ENCODE measurements at regions not wholly inside any gene's neighbourhood (a gene's known extent, or its start where the extent isn't known, plus 50 kb on each side); places are given as distances from the start of the nearest gene placed in this dataset.
A peak's percentile ranks its signal among the peaks of the same experiment; 100 is the strongest.

GRCh38 chr22:48941903-48942575, 885.6 kb downstream of the BRD1 start (continued):
- no peak for TF ChIP-seq ZBTB26 (CRISPR knock-in tag; IDR thresholded peaks at IDR 0.05; ENCODE audit: borderline replicate concordance)
- TF ChIP-seq HNF4A (CRISPR knock-in tag; IDR thresholded peaks at IDR 0.05): peak; percentile 47; the same call in 1 of the 2 replicates
- no peak for TF ChIP-seq ZNF547 (CRISPR knock-in tag; IDR thresholded peaks at IDR 0.05)
- no peak for TF ChIP-seq PLRG1 (conservative IDR thresholded peaks at IDR 0.05)
- no peak for TF ChIP-seq ZNF614 (CRISPR knock-in tag; IDR thresholded peaks at IDR 0.05; ENCODE audit: borderline replicate concordance)
- no peak for TF ChIP-seq LCORL (IDR thresholded peaks at IDR 0.05)
- TF ChIP-seq LCORL (CRISPR knock-in tag; IDR thresholded peaks at IDR 0.05): no peak
- no peak for TF ChIP-seq MXI1 (IDR thresholded peaks at IDR 0.05; ENCODE audit: borderline replicate concordance, low read depth, low read length)
- no peak for TF ChIP-seq ETS1 (CRISPR knock-in tag; IDR thresholded peaks at IDR 0.05)
- no peak for TF ChIP-seq ZNF20 (CRISPR knock-in tag; IDR thresholded peaks at IDR 0.05)
- TF ChIP-seq MED8 (CRISPR knock-in tag; IDR thresholded peaks at IDR 0.05; ENCODE audit: insufficient replicate concordance): no peak
- no peak for TF ChIP-seq ZNF205 (CRISPR knock-in tag; IDR thresholded peaks at IDR 0.05)
- no peak for TF ChIP-seq ZNF672 (CRISPR knock-in tag; IDR thresholded peaks at IDR 0.05)
- no peak for TF ChIP-seq ZBTB43 (CRISPR knock-in tag; conservative IDR thresholded peaks at IDR 0.05)
- TF ChIP-seq ZNF10 (CRISPR knock-in tag; IDR thresholded peaks at IDR 0.05; ENCODE audit: borderline replicate concordance, low read depth): no peak
- no peak for TF ChIP-seq REXO4 (CRISPR knock-in tag; IDR thresholded peaks at IDR 0.05; ENCODE audit: borderline replicate concordance)
- TF ChIP-seq ZNF296 (CRISPR knock-in tag; conservative IDR thresholded peaks at IDR 0.05): no peak
- no peak for TF ChIP-seq SAP130 (CRISPR knock-in tag; IDR thresholded peaks at IDR 0.05; ENCODE audit: low read depth)
- TF ChIP-seq ZBTB38 (CRISPR knock-in tag; IDR thresholded peaks at IDR 0.05): no peak
- TF ChIP-seq TFAP4 (IDR thresholded peaks at IDR 0.05; ENCODE audit: borderline replicate concordance, low read depth): no peak

Data from HepG2 (cell line).